ENCODE measurements at regions not wholly inside any gene's neighbourhood (a gene's known extent, or its start where the extent isn't known, plus 50 kb on each side); places are given as distances from the start of the nearest gene placed in this dataset.

GRCh38 chr19:29271911-29272310 is 59.0 kb upstream of the UQCRFS1 start:
- TF ChIP-seq POU2F2 (IDR thresholded peaks at IDR 0.05; ENCODE audit: low read depth, low read length) (no peak), POLR2AphosphoS5 (IDR thresholded peaks at IDR 0.05; ENCODE audit: low read depth, low read length) (no peak), POLR2A (IDR thresholded peaks at IDR 0.05; ENCODE audit: low read depth, low read length) (no peak), SPI1 (IDR thresholded peaks at IDR 0.05; ENCODE audit: low read depth, low read length) (no peak), TAF1 (IDR thresholded peaks at IDR 0.05; ENCODE audit: low read depth, low read length) (no peak), PAX5 (IDR thresholded peaks at IDR 0.05; ENCODE audit: insufficient read depth, low read length, severe bottlenecking) (no peak)
- DNase-seq (ENCODE audit: insufficient read length, low spot score) (no peak), FAIRE-seq (no peak)

GRCh38 chr19:29273000-29273640 is 60.2 kb upstream of the UQCRFS1 start:
- TF ChIP-seq TAF1 (IDR thresholded peaks at IDR 0.05; ENCODE audit: low read depth, low read length) (no peak), POLR2AphosphoS5 (IDR thresholded peaks at IDR 0.05; ENCODE audit: low read depth, low read length) (no peak), PAX5 (IDR thresholded peaks at IDR 0.05; ENCODE audit: insufficient read depth, low read length, severe bottlenecking) (no peak), SPI1 (IDR thresholded peaks at IDR 0.05; ENCODE audit: low read depth, low read length) (no peak), POU2F2 (IDR thresholded peaks at IDR 0.05; ENCODE audit: low read depth, low read length) (no peak), POLR2A (IDR thresholded peaks at IDR 0.05; ENCODE audit: low read depth, low read length) (no peak)
- DNase-seq (ENCODE audit: insufficient read length, low spot score), result no peak
- FAIRE-seq, result no peak

- FAIRE-seq, result no peak
- no peak for TF ChIP-seq POLR2A (IDR thresholded peaks at IDR 0.05; ENCODE audit: low read depth, low read length)
- TF ChIP-seq TAF1 (IDR thresholded peaks at IDR 0.05; ENCODE audit: low read depth, low read length), result no peak
- no peak for TF ChIP-seq POU2F2 (IDR thresholded peaks at IDR 0.05; ENCODE audit: low read depth, low read length)
- no peak for TF ChIP-seq POLR2AphosphoS5 (IDR thresholded peaks at IDR 0.05; ENCODE audit: low read depth, low read length)
- no peak for TF ChIP-seq PAX5 (IDR thresholded peaks at IDR 0.05; ENCODE audit: insufficient read depth, low read length, severe bottlenecking)
- no peak for TF ChIP-seq SPI1 (IDR thresholded peaks at IDR 0.05; ENCODE audit: low read depth, low read length)
Measured at GRCh38 chr19:29275266-29275665, 62.3 kb upstream of the UQCRFS1 start.

GRCh38 chr19:29277102-29277501 is 64.2 kb upstream of the UQCRFS1 start:
- DNase-seq (ENCODE audit: insufficient read length, low spot score), result peak; percentile 56
- TF ChIP-seq SPI1 (IDR thresholded peaks at IDR 0.05; ENCODE audit: low read depth, low read length) (peak; percentile 58), POLR2AphosphoS5 (IDR thresholded peaks at IDR 0.05; ENCODE audit: low read depth, low read length) (no peak)
- no peak for FAIRE-seq

More at GRCh38 chr19:29275266-29275665, 62.3 kb upstream of the UQCRFS1 start:
- DNase-seq (ENCODE audit: insufficient read length, low spot score), result no peak

- DNase-seq (ENCODE audit: insufficient read length, low spot score), result no peak
- TF ChIP-seq PAX5 (IDR thresholded peaks at IDR 0.05; ENCODE audit: insufficient read depth, low read length, severe bottlenecking) (no peak), TAF1 (IDR thresholded peaks at IDR 0.05; ENCODE audit: low read depth, low read length) (no peak), POU2F2 (IDR thresholded peaks at IDR 0.05; ENCODE audit: low read depth, low read length) (no peak), POLR2A (IDR thresholded peaks at IDR 0.05; ENCODE audit: low read depth, low read length) (no peak), SPI1 (IDR thresholded peaks at IDR 0.05; ENCODE audit: low read depth, low read length) (no peak), POLR2AphosphoS5 (IDR thresholded peaks at IDR 0.05; ENCODE audit: low read depth, low read length) (no peak)
- no peak for FAIRE-seq
Measured at GRCh38 chr19:29278716-29279115, 65.8 kb upstream of the UQCRFS1 start.

- FAIRE-seq (no peak), DNase-seq (ENCODE audit: insufficient read length, low spot score) (no peak)
- no peak for TF ChIP-seq PAX5 (IDR thresholded peaks at IDR 0.05; ENCODE audit: insufficient read depth, low read length, severe bottlenecking)
- no peak for TF ChIP-seq TAF1 (IDR thresholded peaks at IDR 0.05; ENCODE audit: low read depth, low read length)
- TF ChIP-seq POLR2A (IDR thresholded peaks at IDR 0.05; ENCODE audit: low read depth, low read length), result no peak
- no peak for TF ChIP-seq POLR2AphosphoS5 (IDR thresholded peaks at IDR 0.05; ENCODE audit: low read depth, low read length)
- TF ChIP-seq SPI1 (IDR thresholded peaks at IDR 0.05; ENCODE audit: low read depth, low read length), result no peak
- TF ChIP-seq POU2F2 (IDR thresholded peaks at IDR 0.05; ENCODE audit: low read depth, low read length), result no peak
Measured at GRCh38 chr19:29283366-29283765, 70.4 kb upstream of the UQCRFS1 start.

GRCh38 chr19:29285187-29285687 is 72.3 kb upstream of the UQCRFS1 start:
- DNase-seq (ENCODE audit: insufficient read length, low spot score) (no peak), FAIRE-seq (no peak)
- TF ChIP-seq POU2F2 (IDR thresholded peaks at IDR 0.05; ENCODE audit: low read depth, low read length) (no peak), POLR2A (IDR thresholded peaks at IDR 0.05; ENCODE audit: low read depth, low read length) (no peak), POLR2AphosphoS5 (IDR thresholded peaks at IDR 0.05; ENCODE audit: low read depth, low read length) (no peak), SPI1 (IDR thresholded peaks at IDR 0.05; ENCODE audit: low read depth, low read length) (no peak), TAF1 (IDR thresholded peaks at IDR 0.05; ENCODE audit: low read depth, low read length) (no peak), PAX5 (IDR thresholded peaks at IDR 0.05; ENCODE audit: insufficient read depth, low read length, severe bottlenecking) (no peak)

- TF ChIP-seq PAX5 (IDR thresholded peaks at IDR 0.05; ENCODE audit: insufficient read depth, low read length, severe bottlenecking) (no peak), SPI1 (IDR thresholded peaks at IDR 0.05; ENCODE audit: low read depth, low read length) (no peak), TAF1 (IDR thresholded peaks at IDR 0.05; ENCODE audit: low read depth, low read length) (no peak), POLR2A (IDR thresholded peaks at IDR 0.05; ENCODE audit: low read depth, low read length) (no peak), POU2F2 (IDR thresholded peaks at IDR 0.05; ENCODE audit: low read depth, low read length) (no peak), POLR2AphosphoS5 (IDR thresholded peaks at IDR 0.05; ENCODE audit: low read depth, low read length) (no peak)
- FAIRE-seq, result no peak
- no peak for DNase-seq (ENCODE audit: insufficient read length, low spot score)
Measured at GRCh38 chr19:29285878-29286277, 72.9 kb upstream of the UQCRFS1 start.

GRCh38 chr19:29287061-29287460 is 74.1 kb upstream of the UQCRFS1 start:
- TF ChIP-seq POLR2AphosphoS5 (IDR thresholded peaks at IDR 0.05; ENCODE audit: low read depth, low read length) (no peak), POLR2A (IDR thresholded peaks at IDR 0.05; ENCODE audit: low read depth, low read length) (no peak), SPI1 (IDR thresholded peaks at IDR 0.05; ENCODE audit: low read depth, low read length) (no peak), TAF1 (IDR thresholded peaks at IDR 0.05; ENCODE audit: low read depth, low read length) (no peak), PAX5 (IDR thresholded peaks at IDR 0.05; ENCODE audit: insufficient read depth, low read length, severe bottlenecking) (no peak), POU2F2 (IDR thresholded peaks at IDR 0.05; ENCODE audit: low read depth, low read length) (no peak)
- FAIRE-seq, result no peak

GRCh38 chr19:29288256-29288655 is 75.3 kb upstream of the UQCRFS1 start:
- no peak for TF ChIP-seq SPI1 (IDR thresholded peaks at IDR 0.05; ENCODE audit: low read depth, low read length)
- FAIRE-seq, result no peak
- no peak for DNase-seq (ENCODE audit: insufficient read length, low spot score)

More at GRCh38 chr19:29287061-29287460, 74.1 kb upstream of the UQCRFS1 start:
- DNase-seq (ENCODE audit: insufficient read length, low spot score), result no peak
